ENCODE measurements at regions not wholly inside any gene's neighbourhood (a gene's known extent, or its start where the extent isn't known, plus 50 kb on each side); places are given as distances from the start of the nearest gene placed in this dataset.

GRCh38 chr3:127339928-127340861 is 52.3 kb upstream of the PRR20G start:
- ATAC-seq (no peak), DNase-seq (ENCODE audit: low spot score) (no peak)
- Mint-ChIP-seq H3K4me3 (no peak overlapping the region), H3K27me3 (ENCODE audit: low read depth) (peaks cover 25% of the 10 kb centered on the region), H3K27ac (no peak overlapping the region), H3K36me3 (no peaks in the 10 kb centered on the region), H3K4me1 (peaks cover 6% of the 10 kb centered on the region), H3K9me3 (peaks cover 16% of the 10 kb centered on the region)
- TF ChIP-seq E2F4 (CRISPR knock-in tag; IDR thresholded peaks at IDR 0.05; ENCODE audit: borderline replicate concordance, low read depth): no peak
- ChIA-PET POLR2A (no interaction called here), CTCF (interaction anchor here (1.1 kb wide), 1 partner anchor 115 kb away, joined by 5 read pairs; no protein-coding TSS in a partner anchor)

- TF ChIP-seq TCF7 (CRISPR knock-in tag; IDR thresholded peaks at IDR 0.05; ENCODE audit: low read depth) (no peak), NR1H2 (CRISPR knock-in tag; IDR thresholded peaks at IDR 0.05) (no peak), NR2C2 (CRISPR knock-in tag; IDR thresholded peaks at IDR 0.05) (no peak), ZNF396 (CRISPR knock-in tag; IDR thresholded peaks at IDR 0.05; ENCODE audit: borderline replicate concordance) (no peak), SMAD4 (CRISPR knock-in tag; IDR thresholded peaks at IDR 0.05) (no peak), NFATC4 (CRISPR knock-in tag; IDR thresholded peaks at IDR 0.05) (no peak), ETV6 (CRISPR knock-in tag; IDR thresholded peaks at IDR 0.05) (no peak), ZSCAN18 (CRISPR knock-in tag; IDR thresholded peaks at IDR 0.05) (no peak), STAT6 (CRISPR knock-in tag; conservative IDR thresholded peaks at IDR 0.05; ENCODE audit: low read depth) (no peak), NFE2L1 (CRISPR knock-in tag; IDR thresholded peaks at IDR 0.05) (no peak), ZNF423 (CRISPR knock-in tag; IDR thresholded peaks at IDR 0.05) (no peak), MAX (CRISPR knock-in tag; IDR thresholded peaks at IDR 0.05) (no peak), ZMAT4 (CRISPR knock-in tag; IDR thresholded peaks at IDR 0.05) (no peak), JUN (CRISPR knock-in tag; IDR thresholded peaks at IDR 0.05) (no peak), FOXK1 (CRISPR knock-in tag; IDR thresholded peaks at IDR 0.05) (no peak), E2F5 (CRISPR knock-in tag; IDR thresholded peaks at IDR 0.05) (no peak), ATF6 (CRISPR knock-in tag; IDR thresholded peaks at IDR 0.05) (no peak)
- DNase-seq (ENCODE audit: low spot score) (no peak), ATAC-seq (no peak)
- H3K36me3 Mint-ChIP-seq: peaks cover 3% of the 10 kb centered on the region; the same call in 1 of the 2 replicates
- H3K27me3 Mint-ChIP-seq (ENCODE audit: low read depth): peaks cover 31% of the 10 kb centered on the region
- no peak overlapping the region for H3K27ac Mint-ChIP-seq
- peaks cover 26% of the 10 kb centered on the region for H3K9me3 Mint-ChIP-seq
- H3K4me1 Mint-ChIP-seq: peaks cover 6% of the 10 kb centered on the region
- CTCF ChIA-PET: no interaction called here
- no peak overlapping the region for H3K4me3 Mint-ChIP-seq
- POLR2A ChIA-PET: no interaction called here
These were observed 51.2 kb upstream of the PRR20G start for GRCh38 chr3:127339016-127339415.

Data from WTC11 (cell line).